ENCODE measurements at regions not wholly inside any gene's neighbourhood (a gene's known extent, or its start where the extent isn't known, plus 50 kb on each side); places are given as distances from the start of the nearest gene placed in this dataset.
"Not testable (repeated sequence)": the region's sequence is repeated elsewhere in the genome, so short reads cannot be mapped to it uniquely, and the experiment has no call there.

DNA sequence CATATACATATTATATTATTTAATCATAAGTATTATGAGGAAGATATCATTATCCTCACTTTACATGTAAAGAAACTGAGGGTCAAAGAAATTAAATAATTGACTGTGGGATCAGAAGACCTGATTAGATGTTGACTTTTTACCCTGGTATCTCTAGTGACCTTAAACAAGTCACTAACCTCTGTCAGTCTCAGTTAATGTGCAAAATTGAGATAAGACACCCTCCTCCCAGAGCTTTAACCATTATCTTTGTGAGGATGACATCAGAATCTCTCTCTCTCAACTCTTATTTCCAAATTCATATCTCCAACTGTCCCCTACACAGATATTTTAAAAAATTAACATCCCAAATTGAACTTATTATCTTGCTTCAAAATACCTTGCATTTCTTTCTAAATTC, 177.8 kb downstream of the KLHL28 start:
- DNase-seq, result no peak

- DNase-seq, result no peak
These were observed 178.9 kb downstream of the KLHL28 start for GRCh38 chr14:44782775-44783238.

DNA sequence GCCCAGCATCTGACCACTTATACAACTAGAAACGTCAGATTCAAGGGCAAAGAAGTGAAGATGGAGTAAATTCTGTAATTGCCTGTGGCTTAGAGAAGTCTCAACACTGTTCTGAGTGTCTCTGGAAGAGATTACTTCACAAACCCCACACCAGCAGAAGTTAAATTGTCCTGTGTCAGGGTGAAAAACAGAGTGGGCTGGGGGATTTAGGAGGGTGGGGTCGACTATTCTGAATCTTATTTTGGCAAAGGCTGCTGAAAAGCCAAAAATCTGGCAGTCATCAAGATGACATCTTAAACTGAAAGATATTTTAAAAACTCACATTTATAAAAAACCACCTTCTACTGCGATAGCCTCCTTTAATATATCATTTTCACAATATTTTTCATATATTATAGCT, 180.8 kb downstream of the KLHL28 start:
- no peak for DNase-seq

DNA sequence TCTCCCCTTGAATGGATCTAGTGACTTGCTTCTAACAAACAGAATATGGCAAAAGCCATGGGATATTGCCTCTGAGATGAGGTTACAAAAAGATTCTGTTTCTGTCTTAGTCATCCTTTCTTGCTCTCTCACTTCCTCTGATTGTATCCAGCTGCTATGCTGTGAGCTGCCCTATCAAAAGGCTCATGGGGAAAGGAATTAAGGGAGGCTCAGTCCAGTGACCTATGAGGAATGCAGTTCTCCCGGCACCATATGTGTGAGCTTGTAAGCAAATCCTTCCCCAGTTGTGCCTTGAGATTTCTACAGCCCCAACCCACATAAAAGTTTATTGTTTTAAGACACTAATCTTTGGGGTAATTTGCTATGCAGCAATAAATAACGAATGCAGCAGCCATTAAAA, 183.1 kb downstream of the KLHL28 start:
- DNase-seq, result no peak

DNA sequence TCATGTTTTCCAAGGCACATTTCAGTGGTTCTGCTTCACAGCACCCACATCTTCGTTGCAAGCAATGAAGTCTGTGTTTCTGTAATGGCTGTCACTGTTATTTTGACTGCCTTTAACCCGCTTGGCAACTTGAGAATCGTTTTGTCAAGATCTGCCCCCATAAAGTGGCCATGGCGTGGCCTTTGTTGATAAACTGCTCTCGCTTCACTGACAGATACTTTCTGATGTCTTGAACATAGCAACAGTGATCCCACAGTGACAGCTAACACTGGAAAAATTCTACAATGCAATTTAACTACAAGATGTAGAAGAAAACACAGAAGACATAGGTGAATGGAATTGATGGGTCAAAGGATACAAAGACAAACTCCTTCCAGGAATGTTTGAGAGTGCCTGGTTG, 184.2 kb downstream of the KLHL28 start:
- no peak for DNase-seq

DNA sequence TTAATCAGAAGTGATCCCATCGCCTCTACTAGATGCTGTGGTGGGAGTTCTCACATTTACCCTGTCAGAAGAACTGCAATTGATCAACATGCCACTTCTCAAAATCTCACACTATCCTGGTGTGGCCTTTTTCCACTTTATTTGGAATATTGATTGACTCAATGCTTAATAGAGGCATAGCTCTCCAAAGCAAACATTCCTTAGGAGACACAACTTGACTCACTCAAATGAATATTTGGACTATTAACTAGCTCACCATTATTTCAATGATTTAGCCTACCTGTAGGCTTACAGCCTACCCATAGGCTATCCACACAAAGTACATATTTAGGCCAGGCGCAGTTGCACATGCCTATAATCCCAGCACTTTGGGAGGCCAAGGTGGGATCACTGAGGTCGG, 186.5 kb downstream of the KLHL28 start:
- DNase-seq, result no peak

DNA sequence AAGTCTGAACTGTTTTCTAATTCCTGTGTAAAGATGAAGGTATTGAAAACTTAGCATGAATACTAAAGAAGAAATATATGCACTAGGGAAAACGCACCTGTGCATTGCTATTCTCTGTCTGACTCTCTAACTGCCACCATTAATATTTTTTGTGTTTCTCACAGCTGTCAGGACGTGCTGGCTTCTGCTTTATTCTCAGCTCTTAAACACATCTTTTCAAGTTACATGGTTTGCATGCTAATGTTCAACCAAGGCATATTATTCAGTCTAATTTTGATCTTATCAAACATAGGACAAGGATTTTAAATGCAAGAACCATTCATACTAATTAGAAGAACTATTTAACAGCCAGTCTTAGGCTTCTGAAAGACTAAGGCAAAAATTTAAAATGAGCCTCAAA, 187.4 kb downstream of the KLHL28 start:
- DNase-seq, result no peak

DNA sequence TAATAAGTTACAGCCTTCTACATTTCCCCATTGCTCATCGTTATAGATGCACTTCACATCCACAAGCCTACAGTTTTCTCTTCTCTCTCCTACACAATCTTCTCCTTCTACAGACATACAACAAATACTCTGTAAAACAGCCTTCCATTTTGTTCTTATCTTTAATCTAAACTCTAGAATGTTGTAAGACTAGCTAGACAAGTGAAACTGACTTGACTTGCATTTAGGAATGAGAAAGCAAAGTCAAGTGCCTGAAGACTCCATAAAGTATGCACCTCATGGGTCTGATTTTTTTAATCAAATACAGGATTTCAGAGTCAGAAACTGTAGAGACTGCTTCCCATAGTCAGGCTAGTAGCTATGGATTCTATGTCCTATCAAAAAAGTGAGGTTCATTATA, 190.3 kb downstream of the KLHL28 start:
- no peak for DNase-seq

DNA sequence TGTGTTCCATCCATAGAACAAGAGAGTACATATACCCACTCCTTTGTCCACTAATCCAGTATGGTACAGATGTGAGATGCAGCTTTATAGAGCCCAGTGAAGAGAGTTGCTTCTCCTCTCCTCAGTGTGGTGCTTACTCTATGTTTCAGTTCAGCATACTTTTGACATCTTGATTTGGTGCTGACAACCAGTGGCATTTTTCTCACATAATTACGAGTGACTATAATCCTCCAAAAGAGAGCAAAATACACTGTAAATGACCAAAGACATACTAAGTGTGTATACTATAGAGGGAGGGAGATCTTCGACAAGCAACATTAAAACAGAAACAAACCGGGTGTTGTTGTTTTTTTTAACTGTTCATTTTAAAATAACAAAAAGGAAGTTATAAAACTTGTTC, 191.5 kb downstream of the KLHL28 start:
- no peak for DNase-seq

DNA sequence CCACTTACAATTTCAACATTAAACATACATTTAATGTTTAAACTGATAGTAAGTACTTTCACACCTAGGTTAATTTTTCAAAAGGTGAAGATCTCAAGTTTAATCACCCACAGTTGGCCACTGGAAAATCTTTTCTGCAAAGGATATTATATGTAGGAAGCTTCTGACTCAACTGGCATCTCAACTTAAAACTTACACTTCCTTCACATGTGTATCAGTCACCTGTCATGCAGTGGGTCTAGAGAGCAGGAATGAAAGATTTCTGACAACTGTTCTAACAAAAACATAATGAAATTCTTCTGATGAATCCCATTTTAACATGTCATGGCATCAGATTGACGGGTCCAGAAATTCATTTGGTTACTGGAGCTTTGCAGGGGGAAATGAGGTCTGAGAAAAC, 192.8 kb downstream of the KLHL28 start:
- DNase-seq, result no peak

DNA sequence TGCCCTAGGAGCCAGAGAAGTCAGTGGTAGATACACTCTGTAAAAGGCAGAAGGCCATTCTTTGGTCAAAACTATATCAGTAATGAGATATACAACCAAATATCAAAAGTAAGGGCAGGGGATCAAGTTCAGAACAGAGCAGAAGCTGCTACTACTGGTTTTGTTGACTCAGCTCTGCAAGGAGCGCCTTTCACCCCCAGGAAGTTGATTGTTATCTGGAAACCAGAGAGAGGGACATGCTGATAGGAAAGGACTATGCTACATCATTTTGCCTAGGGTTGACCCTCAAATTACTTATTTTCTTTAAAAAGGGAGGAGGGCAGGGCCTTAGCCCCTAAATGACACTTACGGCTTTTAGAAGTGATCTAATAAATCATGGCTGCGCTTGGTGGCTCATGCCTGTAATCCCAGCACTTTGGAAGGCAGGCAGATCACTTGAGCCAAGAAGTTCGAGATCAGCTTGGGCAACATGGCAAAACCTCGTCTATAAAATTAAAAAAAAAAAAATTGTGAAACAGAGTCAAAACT, 194.0 kb downstream of the KLHL28 start:
- no peak for DNase-seq

DNA sequence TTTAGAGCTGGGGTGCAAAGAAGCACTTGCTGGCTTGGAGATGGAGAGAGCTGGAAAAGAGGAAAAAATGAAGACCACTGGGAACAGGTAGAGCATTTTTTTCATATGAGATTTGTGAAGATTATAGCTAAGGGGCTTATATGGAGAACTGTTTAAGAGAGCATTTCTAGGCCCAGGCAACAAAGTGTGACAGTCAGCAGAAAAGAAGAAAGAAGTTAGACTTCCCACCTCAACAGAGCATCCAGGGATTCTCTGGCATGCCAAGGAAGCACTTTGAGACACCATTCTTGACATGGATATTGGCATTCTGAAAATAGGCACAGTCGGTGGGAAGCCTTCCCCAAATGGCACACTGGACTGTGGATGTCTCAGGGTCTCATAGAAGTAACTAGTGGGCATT, 195.5 kb downstream of the KLHL28 start:
- no peak for DNase-seq

DNA sequence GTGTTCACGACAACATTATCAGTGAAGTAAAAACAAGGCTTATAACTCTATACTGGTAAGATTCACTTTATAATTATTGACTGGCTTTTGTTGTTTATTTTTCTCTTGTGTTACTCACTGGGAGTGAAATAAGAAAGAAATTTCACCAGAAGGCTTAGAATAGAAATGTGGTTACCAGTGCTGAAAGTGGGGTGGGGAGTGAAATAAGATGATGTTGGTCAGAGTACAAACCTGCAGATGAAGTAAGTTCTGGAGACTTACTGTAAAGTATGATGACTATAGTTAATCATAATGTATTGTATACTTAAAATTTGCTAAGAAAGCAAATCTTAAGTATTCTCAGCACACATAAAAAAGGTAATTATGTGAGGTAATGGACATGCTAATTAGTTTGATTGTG, 198.4 kb downstream of the KLHL28 start:
- no peak for DNase-seq

GRCh38 chr14:44759277-44759676, 202.5 kb downstream of the KLHL28 start:
- DNase-seq, result no peak

- no peak for DNase-seq
These were observed 205.2 kb downstream of the KLHL28 start for GRCh38 chr14:44756554-44756953.

- no peak for DNase-seq
These were observed 216.4 kb downstream of the KLHL28 start for GRCh38 chr14:44745371-44745770.

GRCh38 chr14:44742202-44742601, 219.5 kb downstream of the KLHL28 start:
- no peak for DNase-seq

DNA sequence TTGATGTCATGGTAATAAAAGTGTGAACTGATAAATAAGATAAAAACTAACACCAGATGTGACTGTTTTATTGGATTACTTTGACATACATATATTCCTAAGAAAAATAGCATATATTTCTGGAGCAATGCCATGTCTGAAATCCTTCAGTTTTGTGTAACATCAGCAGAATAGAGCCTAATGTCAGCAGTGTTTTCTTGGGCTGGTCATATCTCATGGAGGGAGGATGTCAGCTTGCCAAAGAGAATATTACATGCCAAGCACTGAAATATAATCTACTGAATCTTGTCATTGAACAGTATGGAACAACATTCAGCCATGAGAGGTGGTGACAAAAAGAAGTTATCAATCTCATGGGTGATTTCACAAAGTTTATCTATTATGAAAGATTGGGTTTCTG, 220.3 kb downstream of the KLHL28 start:
- DNase-seq, result no peak

DNA sequence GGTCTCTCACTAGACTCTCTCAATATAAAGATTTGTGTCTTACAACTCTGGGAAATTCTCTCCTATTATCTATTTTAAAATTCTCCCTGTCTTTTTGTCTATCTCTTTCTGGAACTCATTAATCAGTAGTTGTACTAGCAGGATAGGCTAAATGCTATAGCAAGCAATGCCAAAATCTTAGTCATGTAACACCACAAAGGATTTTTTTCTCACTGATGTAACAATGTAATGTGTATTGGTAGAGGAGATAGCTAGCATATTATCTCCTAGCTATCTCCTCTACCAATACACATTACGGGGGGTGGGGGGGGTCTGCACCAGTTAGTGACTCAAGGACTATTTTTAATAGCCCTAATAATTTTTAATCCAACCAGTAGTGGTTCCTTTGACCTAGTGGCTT, 225.4 kb downstream of the KLHL28 start:
- DNase-seq, result no peak

DNA sequence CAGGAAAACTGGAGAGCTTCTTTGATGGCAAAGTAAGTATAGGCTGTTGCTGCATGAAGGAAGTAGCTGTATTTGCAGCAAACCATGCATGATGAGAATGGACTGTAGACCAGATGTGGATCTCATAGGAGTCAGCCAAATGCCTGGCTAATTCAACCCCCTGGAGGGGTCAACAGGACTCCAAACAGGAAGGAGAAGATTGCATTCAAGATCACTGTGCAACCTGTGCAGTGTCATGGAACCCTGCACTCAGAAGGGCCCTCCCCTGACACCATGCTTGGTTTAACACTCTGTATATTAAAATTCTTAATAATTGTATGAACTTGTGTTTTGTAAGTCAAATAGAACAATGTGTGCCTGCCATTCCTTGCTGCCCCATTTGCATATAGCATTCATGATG, 225.1 kb upstream of the FSCB start:
- no peak for DNase-seq

- DNase-seq, result no peak
These were observed 223.8 kb upstream of the FSCB start for GRCh38 chr14:44730860-44731259.

- not testable (repeated sequence) for DNase-seq
These were observed 214.3 kb upstream of the FSCB start for GRCh38 chr14:44721395-44721794.

GRCh38 chr14:44720707-44721106, 213.6 kb upstream of the FSCB start:
- no peak for DNase-seq

GRCh38 chr14:44712024-44712815, 205.1 kb upstream of the FSCB start:
- no peak for DNase-seq

Data from 8988T (cell line).